CD8-positive, alpha-beta memory T cell (primary cell): ENCODE measurements at regions not wholly inside any gene's neighbourhood (a gene's known extent, or its start where the extent isn't known, plus 50 kb on each side); places are given as distances from the start of the nearest gene placed in this dataset.

Source experiments
- CTCF ChIA-PET: fragments of 350-600 bp; sonication (Branson Sonifier 250); formaldehyde crosslinking; loops from one replicate; lab custom pipeline; 2021; ENCODE audit warnings: antibody characterized with exemption; lab: Charles Lee
- POLR2A ChIA-PET: fragments of 350-600 bp; sonication (Branson Sonifier 250); formaldehyde crosslinking; loops from one replicate; lab custom pipeline; 2021; ENCODE audit warnings: antibody characterized with exemption; lab: Charles Lee
- DNase-seq, 5 donors: peaks; one replicate each; pipeline versions ENCODE4 v3.0.0 to v3.0.0-alpha.2; 2020 to 2022; ENCODE audit warnings: mixed read lengths in 1 of 5
- H3K27ac ChIP-seq: one replicate; pipeline ENCODE4 v1.7.0; 2013; ENCODE audit warnings: low read depth, mild to moderate bottlenecking, low read length, moderate library complexity
- H3K27me3 ChIP-seq: 2 replicates; pipeline ENCODE4 v1.7.0; 2013; ENCODE audit warnings: low read length, mild to moderate bottlenecking; ENCODE audit not compliant: insufficient read depth, poor library complexity, severe bottlenecking
- H3K36me3 ChIP-seq: 2 replicates; pipeline ENCODE4 v1.7.0; 2013; ENCODE audit warnings: mild to moderate bottlenecking, low read length, moderate library complexity; ENCODE audit not compliant: insufficient read depth
- H3K4me1 ChIP-seq: 2 replicates; pipeline ENCODE4 v1.7.0; 2013; ENCODE audit warnings: mild to moderate bottlenecking, low read length, moderate library complexity; ENCODE audit not compliant: insufficient read depth
- H3K4me3 ChIP-seq: 2 replicates; pipeline ENCODE4 v1.7.0; 2013; ENCODE audit warnings: mild to moderate bottlenecking, low read length
- H3K9me3 ChIP-seq: 2 replicates; pipeline ENCODE4 v1.7.0; 2013; ENCODE audit warnings: mild to moderate bottlenecking, low read length
- H3K27ac Mint-ChIP-seq, 8 donors: one replicate each; pipeline ENCODE4 v1.8.0; 2020 to 2021; ENCODE audit warnings: mixed read lengths in 8 of 8, mild to moderate bottlenecking in 6 of 8, inconsistent platforms in 3 of 8, moderate library complexity in 3 of 8
- H3K27me3 Mint-ChIP-seq, 2 donors: one replicate each; pipeline ENCODE4 v1.8.0; 2020 to 2021; ENCODE audit warnings: mixed read lengths in 2 of 2, mild to moderate bottlenecking in 1 of 2, moderate library complexity in 1 of 2
- H3K36me3 Mint-ChIP-seq, 3 donors: one replicate each; pipeline ENCODE4 v1.8.0; 2020 to 2021; ENCODE audit warnings: mixed read lengths in 3 of 3, inconsistent platforms in 1 of 3, mild to moderate bottlenecking in 1 of 3
- H3K4me1 Mint-ChIP-seq, 3 donors: one replicate each; pipeline ENCODE4 v1.8.0; 2020 to 2021; ENCODE audit warnings: mixed read lengths in 3 of 3, inconsistent platforms in 1 of 3, mild to moderate bottlenecking in 1 of 3
- H3K4me3 Mint-ChIP-seq, 7 donors: one replicate each; pipeline ENCODE4 v1.8.0; 2020 to 2021; ENCODE audit warnings: mixed read lengths in 7 of 7, mild to moderate bottlenecking in 6 of 7, moderate library complexity in 4 of 7, inconsistent platforms in 2 of 7
- H3K9me3 Mint-ChIP-seq, 5 donors: one replicate each; pipeline ENCODE4 v1.8.0; 2020 to 2022; ENCODE audit warnings: mixed read lengths in 5 of 5, mild to moderate bottlenecking in 3 of 5, moderate library complexity in 2 of 5, inconsistent platforms in 1 of 5

DNA sequence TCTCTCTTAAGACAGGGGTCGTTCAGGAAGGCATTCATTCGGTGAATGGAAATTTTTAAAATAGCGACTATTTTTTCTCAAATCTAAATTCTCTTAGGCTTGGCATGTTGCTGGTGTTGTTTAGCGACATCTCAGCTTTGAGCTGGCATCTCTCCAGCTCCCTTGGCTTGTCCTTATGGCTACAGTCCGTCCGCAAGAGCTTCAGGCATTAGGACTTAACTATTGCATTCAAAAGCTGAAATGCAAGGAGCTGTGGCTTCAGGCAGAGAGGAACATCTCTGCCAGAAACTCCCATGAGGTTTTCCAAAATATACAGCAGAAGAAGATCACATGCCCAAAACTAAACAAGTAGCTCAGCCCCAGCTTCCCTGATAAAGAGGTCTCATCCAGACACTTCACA, 578.5 kb downstream of the EFNB2 start:
- H3K4me1 Mint-ChIP-seq: no peaks in the 10 kb centered on the region

DNA sequence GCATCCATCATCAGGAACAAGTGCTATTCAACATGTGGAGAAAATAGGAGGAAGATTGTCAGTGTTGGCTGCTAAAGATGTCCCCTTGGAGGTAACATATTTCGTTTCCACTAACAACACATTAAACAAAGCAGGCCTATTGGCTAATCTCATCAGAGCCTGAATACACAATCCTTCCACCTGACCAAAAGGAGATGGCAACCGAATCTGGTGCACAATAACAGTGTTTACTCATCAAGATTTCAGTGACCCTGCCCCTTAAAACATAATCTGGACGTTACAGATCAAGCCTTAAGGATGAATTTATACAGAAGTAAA, 582.5 kb downstream of the EFNB2 start:
- Histone ChIP-seq H3K27me3 (no peaks in the 10 kb centered on the region), H3K4me3 (no peak overlapping the region), H3K9me3 (no peaks in the 10 kb centered on the region), H3K4me1 (no peaks in the 10 kb centered on the region), H3K36me3 (no peaks in the 10 kb centered on the region), H3K27ac (no peak overlapping the region)
- ChIA-PET CTCF (no interaction called here), POLR2A (no interaction called here)
- H3K27me3 Mint-ChIP-seq: no peaks in the 10 kb centered on the region
- no peaks in the 10 kb centered on the region for H3K36me3 Mint-ChIP-seq
- H3K4me3 Mint-ChIP-seq: no peak overlapping the region
- no peak for DNase-seq
- no peaks in the 10 kb centered on the region for H3K9me3 Mint-ChIP-seq
- H3K4me1 Mint-ChIP-seq: no peaks in the 10 kb centered on the region
- H3K27ac Mint-ChIP-seq: no peak overlapping the region

More for the DNA sequence above, 578.5 kb downstream of the EFNB2 start:
- H3K9me3 Mint-ChIP-seq: no peaks in the 10 kb centered on the region
- H3K4me3 Mint-ChIP-seq: no peak overlapping the region
- Histone ChIP-seq H3K27ac (no peak overlapping the region), H3K27me3 (no peaks in the 10 kb centered on the region), H3K4me1 (no peaks in the 10 kb centered on the region), H3K9me3 (no peaks in the 10 kb centered on the region), H3K4me3 (no peak overlapping the region), H3K36me3 (no peaks in the 10 kb centered on the region)
- POLR2A ChIA-PET: no interaction called here
- H3K27ac Mint-ChIP-seq: no peak overlapping the region
- no peaks in the 10 kb centered on the region for H3K27me3 Mint-ChIP-seq
- no peak for DNase-seq
- no peaks in the 10 kb centered on the region for H3K36me3 Mint-ChIP-seq
- CTCF ChIA-PET: interaction anchor here (0.9 kb wide), 1 partner anchor 8 kb away, joined by 3 read pairs; no protein-coding TSS in a partner anchor

DNA sequence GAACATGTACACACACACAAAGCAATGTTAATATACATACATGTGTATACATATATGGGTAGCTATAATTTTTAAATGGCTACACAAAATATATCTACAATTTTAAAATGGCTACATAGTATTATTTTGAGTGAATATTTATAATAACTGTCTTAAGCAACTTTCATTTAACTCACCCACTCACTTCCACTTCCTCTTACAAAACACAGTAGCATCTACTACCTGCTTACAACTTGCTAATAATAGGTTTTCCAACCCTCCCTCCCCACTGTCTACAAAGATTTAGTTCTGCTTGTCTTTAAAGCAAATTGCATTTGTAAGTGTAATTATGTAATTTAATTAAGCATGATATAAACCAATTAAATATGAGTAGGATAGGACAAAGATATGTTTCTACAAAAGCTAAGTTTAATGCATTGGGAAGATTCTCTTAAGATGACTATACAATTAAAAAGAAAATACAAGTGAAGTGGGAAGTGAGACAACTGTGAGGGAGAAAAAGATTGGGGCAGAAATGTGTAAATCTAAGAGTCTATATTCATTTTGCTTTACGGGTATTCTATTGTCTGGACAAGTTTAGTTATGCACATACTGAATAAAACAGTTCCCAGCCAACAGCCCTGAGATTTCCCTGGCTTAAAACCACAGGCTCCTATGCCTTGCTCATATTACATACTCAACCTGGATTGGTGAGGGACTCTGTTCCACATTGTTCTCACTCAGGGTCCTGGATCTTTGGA, 583.1 kb downstream of the EFNB2 start:
- DNase-seq: no peak
- H3K27me3 Mint-ChIP-seq: no peaks in the 10 kb centered on the region
- CTCF ChIA-PET: no interaction called here

DNA sequence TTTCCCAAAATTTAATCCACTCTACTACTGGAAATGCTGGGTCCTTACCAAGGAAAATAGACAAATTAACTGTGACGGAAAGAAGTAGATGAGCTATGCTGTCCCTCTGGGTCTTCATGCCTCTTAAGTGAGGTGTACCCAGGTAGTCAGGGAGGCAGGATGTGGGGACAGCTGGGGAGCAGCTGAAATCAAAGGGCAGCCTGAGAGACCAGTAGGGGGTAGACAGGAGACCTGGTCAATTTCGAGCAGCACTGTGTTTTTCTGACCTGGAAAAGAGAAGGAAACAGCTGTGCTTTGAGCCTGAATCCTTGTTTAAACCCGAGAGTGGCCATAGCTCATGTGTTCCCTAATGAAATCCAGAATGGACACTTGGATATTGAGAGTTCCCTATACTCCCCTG, 587.3 kb downstream of the EFNB2 start:
- Mint-ChIP-seq H3K36me3 (no peaks in the 10 kb centered on the region), H3K27me3 (no peaks in the 10 kb centered on the region), H3K27ac (no peak overlapping the region), H3K9me3 (peaks cover 0 to 13% (median 3%) of the 10 kb centered on the region in 5 donors), H3K4me3 (no peak overlapping the region), H3K4me1 (no peaks in the 10 kb centered on the region)
- ChIA-PET POLR2A (no interaction called here), CTCF (interaction anchor here (1.1 kb wide), 1 partner anchor 9 kb away, joined by 3 read pairs; no protein-coding TSS in a partner anchor)
- no peaks in the 10 kb centered on the region for H3K36me3 ChIP-seq
- H3K4me1 ChIP-seq: no peaks in the 10 kb centered on the region
- DNase-seq: no peak
- no peak overlapping the region for H3K4me3 ChIP-seq
- no peaks in the 10 kb centered on the region for H3K27me3 ChIP-seq
- no peaks in the 10 kb centered on the region for H3K9me3 ChIP-seq
- no peak overlapping the region for H3K27ac ChIP-seq

More for the DNA sequence above, 583.1 kb downstream of the EFNB2 start:
- H3K4me3 ChIP-seq: no peak overlapping the region
- H3K9me3 ChIP-seq: no peaks in the 10 kb centered on the region
- Mint-ChIP-seq H3K36me3 (no peaks in the 10 kb centered on the region), H3K9me3 (no peaks in the 10 kb centered on the region), H3K4me3 (no peak overlapping the region), H3K27ac (no peak overlapping the region), H3K4me1 (no peaks in the 10 kb centered on the region)
- no peaks in the 10 kb centered on the region for H3K27me3 ChIP-seq
- no peaks in the 10 kb centered on the region for H3K36me3 ChIP-seq
- no peak overlapping the region for H3K27ac ChIP-seq
- no peaks in the 10 kb centered on the region for H3K4me1 ChIP-seq
- POLR2A ChIA-PET: no interaction called here

DNA sequence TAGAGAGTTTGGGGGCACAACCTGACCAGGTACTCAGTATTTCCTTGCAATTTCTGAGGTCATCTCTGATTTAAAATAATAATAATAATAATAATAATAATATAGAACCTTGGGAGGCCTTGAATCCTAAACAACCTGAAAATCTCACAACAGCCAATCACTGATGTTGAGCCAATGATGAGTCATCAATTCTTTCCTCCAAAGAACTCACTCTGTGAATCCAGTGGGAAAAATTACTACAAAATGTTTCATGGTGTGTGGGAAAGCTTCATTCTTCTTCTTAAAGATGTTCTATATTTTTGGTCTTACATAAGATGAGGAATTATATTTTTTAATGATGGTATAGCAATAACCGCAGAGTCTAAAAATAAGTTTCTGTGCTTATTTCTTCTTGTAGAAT, 594.6 kb downstream of the EFNB2 start:
- Histone ChIP-seq H3K36me3 (no peaks in the 10 kb centered on the region), H3K4me3 (no peak overlapping the region), H3K27me3 (no peaks in the 10 kb centered on the region), H3K9me3 (no peaks in the 10 kb centered on the region), H3K4me1 (no peaks in the 10 kb centered on the region), H3K27ac (no peak overlapping the region)
- H3K27ac Mint-ChIP-seq: no peak overlapping the region
- peaks cover 0 to 1% of the 10 kb centered on the region in 2 donors for H3K27me3 Mint-ChIP-seq
- no peak for DNase-seq
- H3K4me3 Mint-ChIP-seq: no peak overlapping the region
- POLR2A ChIA-PET: no interaction called here
- peaks cover 0 to 11% (median 2%) of the 10 kb centered on the region in 5 donors for H3K9me3 Mint-ChIP-seq
- CTCF ChIA-PET: no interaction called here
- no peaks in the 10 kb centered on the region for H3K4me1 Mint-ChIP-seq
- no peaks in the 10 kb centered on the region for H3K36me3 Mint-ChIP-seq

DNA sequence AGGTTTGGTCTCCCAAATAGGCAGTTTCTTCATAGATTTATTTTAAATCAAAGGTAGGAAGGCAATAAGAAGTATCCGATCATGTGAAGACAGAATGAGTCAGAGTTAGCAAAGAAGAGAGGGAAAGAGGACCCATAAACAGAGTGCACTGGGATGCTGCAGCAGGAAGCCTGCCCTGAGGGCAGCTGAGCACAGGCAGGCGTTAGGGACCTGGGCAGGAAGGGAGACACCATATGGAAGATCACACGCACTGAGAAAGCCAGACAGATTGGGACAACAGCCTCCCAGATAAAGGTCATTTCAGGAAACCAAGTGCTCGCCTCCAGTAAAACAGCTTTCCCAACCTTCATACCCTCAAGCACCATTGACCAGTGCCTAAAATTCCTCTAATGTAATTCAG, 598.0 kb downstream of the EFNB2 start:
- H3K27me3 ChIP-seq: no peaks in the 10 kb centered on the region
- peaks cover 0 to 1% of the 10 kb centered on the region in 2 donors for H3K27me3 Mint-ChIP-seq
- no peaks in the 10 kb centered on the region for H3K4me1 Mint-ChIP-seq
- no peak overlapping the region for H3K4me3 Mint-ChIP-seq
- H3K27ac ChIP-seq: no peak overlapping the region
- H3K9me3 ChIP-seq: no peaks in the 10 kb centered on the region
- no peak overlapping the region for H3K27ac Mint-ChIP-seq
- ChIA-PET POLR2A (no interaction called here), CTCF (no interaction called here)
- no peaks in the 10 kb centered on the region for H3K4me1 ChIP-seq
- H3K9me3 Mint-ChIP-seq: peaks cover 0 to 3% (median 0%) of the 10 kb centered on the region in 5 donors
- no peak for DNase-seq
- no peak overlapping the region for H3K4me3 ChIP-seq
- no peaks in the 10 kb centered on the region for H3K36me3 ChIP-seq
- no peaks in the 10 kb centered on the region for H3K36me3 Mint-ChIP-seq

DNA sequence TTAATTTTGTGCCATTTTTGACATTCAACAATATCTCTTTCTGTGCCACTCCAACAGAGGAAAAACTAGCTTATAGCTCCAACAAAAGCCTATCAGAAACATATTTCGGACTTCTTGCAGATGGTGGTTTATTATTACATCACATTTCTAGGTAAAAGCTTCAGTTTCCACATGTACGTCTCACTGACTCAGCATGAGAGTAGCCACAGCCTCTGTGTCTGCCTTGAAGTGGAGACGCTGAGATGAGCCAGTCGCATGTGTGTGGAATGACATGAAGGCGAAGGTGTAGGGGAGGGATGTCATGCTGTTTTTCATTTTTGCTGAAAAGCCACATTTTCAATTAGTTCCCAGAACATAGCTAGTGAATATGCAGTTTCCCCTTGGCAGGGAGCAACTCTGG, 598.6 kb downstream of the EFNB2 start:
- peaks cover 0 to 3% (median 0%) of the 10 kb centered on the region in 5 donors for H3K9me3 Mint-ChIP-seq
- no peaks in the 10 kb centered on the region for H3K4me1 Mint-ChIP-seq
- H3K4me3 Mint-ChIP-seq: no peak overlapping the region
- ChIA-PET CTCF (no interaction called here), POLR2A (no interaction called here)
- H3K27ac Mint-ChIP-seq: no peak overlapping the region
- Histone ChIP-seq H3K9me3 (no peaks in the 10 kb centered on the region), H3K4me3 (no peak overlapping the region), H3K4me1 (no peaks in the 10 kb centered on the region), H3K27me3 (no peaks in the 10 kb centered on the region), H3K36me3 (no peaks in the 10 kb centered on the region), H3K27ac (no peak overlapping the region)
- no peak for DNase-seq
- H3K36me3 Mint-ChIP-seq: no peaks in the 10 kb centered on the region
- H3K27me3 Mint-ChIP-seq: peaks cover 0 to 1% of the 10 kb centered on the region in 2 donors

DNA sequence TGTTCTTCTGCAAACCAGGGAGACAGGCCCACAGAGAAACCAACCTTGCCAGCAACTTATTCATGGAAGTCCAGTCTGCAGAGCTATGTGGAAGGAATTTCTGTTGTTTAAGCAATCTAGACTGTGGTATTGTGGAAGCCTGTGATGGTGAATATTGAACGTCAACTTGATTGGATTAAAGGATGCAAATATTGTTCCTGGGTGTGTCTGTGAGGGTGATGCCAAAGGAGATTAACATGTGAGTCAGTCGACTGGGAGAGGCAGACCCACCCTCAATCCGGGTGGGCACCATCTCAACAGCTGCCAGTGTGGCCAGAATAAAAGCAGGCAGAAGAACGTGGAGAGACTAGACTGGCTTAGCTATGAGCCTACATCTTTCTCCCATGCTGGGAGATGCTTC, 606.0 kb downstream of the EFNB2 start:
- Histone ChIP-seq H3K4me1 (no peaks in the 10 kb centered on the region), H3K36me3 (no peaks in the 10 kb centered on the region), H3K27me3 (no peaks in the 10 kb centered on the region), H3K27ac (no peak overlapping the region), H3K9me3 (no peaks in the 10 kb centered on the region), H3K4me3 (no peak overlapping the region)
- Mint-ChIP-seq H3K27me3 (no peaks in the 10 kb centered on the region), H3K4me1 (no peaks in the 10 kb centered on the region), H3K4me3 (no peak overlapping the region), H3K36me3 (no peaks in the 10 kb centered on the region), H3K9me3 (peaks cover 0 to 5% (median 0%) of the 10 kb centered on the region in 5 donors), H3K27ac (no peak overlapping the region)
- ChIA-PET CTCF (no interaction called here), POLR2A (no interaction called here)
- no peak for DNase-seq
